Osteoblast (primary cell): ENCODE measurements at regions not wholly inside any gene's neighbourhood (a gene's known extent, or its start where the extent isn't known, plus 50 kb on each side); places are given as distances from the start of the nearest gene placed in this dataset.

Source experiments
- DNase-seq: peaks from one replicate; pipeline ENCODE4 v3.0.0; 2011; ENCODE audit warnings: low spot score, mixed read lengths; ENCODE audit not compliant: insufficient read length; ENCODE audit errors: missing footprints
- H2AFZ ChIP-seq: 2 replicates; pipeline ENCODE4 v1.6.0; 2011; ENCODE audit warnings: mild to moderate bottlenecking, low read length
- H3K27ac ChIP-seq: 2 replicates; pipeline ENCODE4 v1.5.1; 2011; ENCODE audit warnings: mild to moderate bottlenecking, low read depth, low read length, moderate library complexity
- H3K27me3 ChIP-seq: 2 replicates; pipeline ENCODE4 v1.6.0; 2012; ENCODE audit warnings: mild to moderate bottlenecking, control low read depth, inconsistent platforms, low read length, moderate library complexity; ENCODE audit not compliant: insufficient read depth
- H3K36me3 ChIP-seq: 2 replicates; pipeline ENCODE4 v1.5.1; 2011; ENCODE audit warnings: mild to moderate bottlenecking, low read length, control low read depth, moderate library complexity; ENCODE audit not compliant: insufficient read depth
- H3K4me1 ChIP-seq: 2 replicates; pipeline ENCODE4 v1.5.1; 2011; ENCODE audit warnings: mild to moderate bottlenecking, low read length, control low read depth, moderate library complexity; ENCODE audit not compliant: insufficient read depth
- H3K4me2 ChIP-seq: 2 replicates; pipeline ENCODE4 v1.6.0; 2011; ENCODE audit warnings: mild to moderate bottlenecking, low read length; ENCODE audit not compliant: insufficient read depth
- H3K4me3 ChIP-seq: fragments of 200-600 bp; sonication (generic); 3 replicates; pipeline ENCODE4 v1.5.1; 2012; ENCODE audit warnings: mild to moderate bottlenecking, low read length, inconsistent platforms; ENCODE audit not compliant: insufficient read depth
- H3K79me2 ChIP-seq: 2 replicates; pipeline ENCODE4 v1.6.0; 2012; ENCODE audit warnings: mild to moderate bottlenecking, low read length, control low read depth, inconsistent platforms; ENCODE audit not compliant: insufficient read depth
- H3K9me3 ChIP-seq: 2 replicates; pipeline ENCODE4 v1.5.1; 2011; ENCODE audit warnings: low read depth, low read length, control low read depth
- H4K20me1 ChIP-seq: 2 replicates; pipeline ENCODE4 v1.6.0; 2012; ENCODE audit warnings: mild to moderate bottlenecking, low read length, control low read depth; ENCODE audit not compliant: insufficient read depth
- TF ChIP-seq, protein P1 (sequence below): IDR thresholded peaks from 2 replicates; pipeline ENCODE4 v1.5.1; 2011; ENCODE audit warnings: mild to moderate bottlenecking, low read depth, low read length, moderate library complexity; ENCODE audit errors: extremely low read depth

DNA sequence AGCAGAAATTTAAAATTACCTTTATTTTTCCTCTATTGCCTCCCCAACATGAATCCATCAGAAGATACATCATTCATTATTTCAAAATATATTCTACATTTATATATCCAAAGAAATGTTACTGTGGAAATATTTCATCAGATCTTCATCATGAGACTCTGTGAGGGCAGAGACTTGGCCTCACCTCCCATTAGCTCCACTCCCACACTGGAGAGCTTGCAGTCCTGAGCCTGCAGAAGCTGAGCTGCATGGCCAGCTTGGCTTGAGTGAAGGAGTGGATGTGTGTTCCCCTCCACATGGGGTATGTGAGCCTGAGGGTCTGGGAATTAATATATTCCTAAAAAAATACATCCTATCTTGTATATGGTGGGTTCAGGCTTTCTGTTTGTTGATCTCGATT, 961.9 kb downstream of the TMEM121 start:
- Histone ChIP-seq H3K79me2 (no peaks in the 10 kb centered on the region), H3K9me3 (peaks cover 6% of the 10 kb centered on the region), H3K4me1 (no peaks in the 10 kb centered on the region), H4K20me1 (no peaks in the 10 kb centered on the region), H3K4me3 (no peak overlapping the region), H3K27ac (no peak overlapping the region), H3K27me3 (no peaks in the 10 kb centered on the region), H2AFZ (no peak overlapping the region), H3K4me2 (no peak overlapping the region), H3K36me3 (no peaks in the 10 kb centered on the region)
- TF ChIP-seq, protein P1, sequence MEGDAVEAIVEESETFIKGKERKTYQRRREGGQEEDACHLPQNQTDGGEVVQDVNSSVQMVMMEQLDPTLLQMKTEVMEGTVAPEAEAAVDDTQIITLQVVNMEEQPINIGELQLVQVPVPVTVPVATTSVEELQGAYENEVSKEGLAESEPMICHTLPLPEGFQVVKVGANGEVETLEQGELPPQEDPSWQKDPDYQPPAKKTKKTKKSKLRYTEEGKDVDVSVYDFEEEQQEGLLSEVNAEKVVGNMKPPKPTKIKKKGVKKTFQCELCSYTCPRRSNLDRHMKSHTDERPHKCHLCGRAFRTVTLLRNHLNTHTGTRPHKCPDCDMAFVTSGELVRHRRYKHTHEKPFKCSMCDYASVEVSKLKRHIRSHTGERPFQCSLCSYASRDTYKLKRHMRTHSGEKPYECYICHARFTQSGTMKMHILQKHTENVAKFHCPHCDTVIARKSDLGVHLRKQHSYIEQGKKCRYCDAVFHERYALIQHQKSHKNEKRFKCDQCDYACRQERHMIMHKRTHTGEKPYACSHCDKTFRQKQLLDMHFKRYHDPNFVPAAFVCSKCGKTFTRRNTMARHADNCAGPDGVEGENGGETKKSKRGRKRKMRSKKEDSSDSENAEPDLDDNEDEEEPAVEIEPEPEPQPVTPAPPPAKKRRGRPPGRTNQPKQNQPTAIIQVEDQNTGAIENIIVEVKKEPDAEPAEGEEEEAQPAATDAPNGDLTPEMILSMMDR, result no peak
- DNase-seq, result no peak

DNA sequence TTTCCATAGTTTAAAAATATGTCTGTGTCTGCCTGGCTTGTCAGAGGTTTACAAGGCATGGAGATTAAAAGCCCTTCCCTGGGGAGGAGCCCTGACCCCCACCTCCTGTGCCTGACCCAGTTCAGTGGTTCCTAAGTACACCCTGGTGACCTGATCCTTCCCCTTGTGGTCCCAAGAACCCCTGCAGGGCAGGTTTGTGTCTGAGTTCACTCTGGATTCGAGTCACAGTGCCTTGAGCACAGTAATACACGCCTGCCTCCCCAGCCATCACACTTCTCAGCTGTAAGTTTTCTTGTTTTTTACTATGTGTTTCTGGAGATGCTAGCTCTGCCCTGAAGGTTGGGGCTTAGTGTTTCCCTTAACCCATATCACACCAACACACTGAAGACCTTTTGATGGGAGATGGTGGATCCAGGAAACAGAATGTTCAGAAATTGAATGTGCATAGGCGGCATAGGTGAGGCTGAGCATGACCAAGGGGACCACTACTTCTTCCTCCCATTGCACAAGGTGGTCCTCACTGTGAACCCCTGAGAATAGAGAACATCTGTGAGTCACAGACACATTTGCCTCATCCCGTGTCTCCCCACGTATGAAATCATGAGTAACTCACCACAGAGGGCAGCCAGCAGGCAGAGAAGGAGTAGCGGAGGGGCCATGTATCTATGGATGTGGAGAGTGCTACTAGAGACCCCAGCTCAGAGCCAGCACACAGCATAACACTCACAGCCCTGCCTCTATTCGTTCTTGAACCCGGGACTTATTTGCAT, 962.9 kb downstream of the TMEM121 start:
- no peaks in the 10 kb centered on the region for H3K4me1 ChIP-seq
- H3K4me2 ChIP-seq, result no peak overlapping the region
- H3K27ac ChIP-seq, result no peak overlapping the region
- TF ChIP-seq, protein P1, result no peak
- H3K36me3 ChIP-seq, result no peaks in the 10 kb centered on the region
- H3K27me3 ChIP-seq, result no peaks in the 10 kb centered on the region
- no peaks in the 10 kb centered on the region for H3K79me2 ChIP-seq
- no peak for DNase-seq
- no peaks in the 10 kb centered on the region for H4K20me1 ChIP-seq
- H3K4me3 ChIP-seq, result no peak overlapping the region
- peaks cover 6% of the 10 kb centered on the region for H3K9me3 ChIP-seq
- H2AFZ ChIP-seq, result no peak overlapping the region

DNA sequence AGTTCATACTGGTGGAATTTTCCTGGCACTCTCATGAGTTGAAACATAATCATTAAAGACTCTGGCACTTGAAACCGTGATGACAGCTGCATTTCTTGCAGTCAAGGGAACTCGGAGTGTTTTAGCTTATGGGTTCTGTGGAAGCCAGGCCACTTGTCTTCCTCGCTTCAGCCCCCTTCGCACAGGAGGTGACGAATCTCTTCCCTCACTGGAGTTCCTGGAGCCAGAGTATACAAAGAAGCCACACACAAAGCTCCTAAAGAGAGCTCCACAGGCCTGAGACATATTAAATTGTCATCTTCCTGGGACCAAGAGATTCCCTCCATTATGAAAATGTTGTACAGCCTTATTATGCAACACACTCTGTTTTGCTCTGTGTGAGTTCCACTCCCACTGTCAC, 964.1 kb downstream of the TMEM121 start:
- no peaks in the 10 kb centered on the region for H3K4me1 ChIP-seq
- no peaks in the 10 kb centered on the region for H3K36me3 ChIP-seq
- no peaks in the 10 kb centered on the region for H3K27me3 ChIP-seq
- DNase-seq, result no peak
- no peaks in the 10 kb centered on the region for H3K79me2 ChIP-seq
- H3K27ac ChIP-seq, result no peak overlapping the region
- no peak overlapping the region for H3K4me2 ChIP-seq
- peaks cover 6% of the 10 kb centered on the region for H3K9me3 ChIP-seq
- H3K4me3 ChIP-seq, result no peak overlapping the region
- TF ChIP-seq, protein P1, result no peak
- H4K20me1 ChIP-seq, result no peaks in the 10 kb centered on the region
- no peak overlapping the region for H2AFZ ChIP-seq

DNA sequence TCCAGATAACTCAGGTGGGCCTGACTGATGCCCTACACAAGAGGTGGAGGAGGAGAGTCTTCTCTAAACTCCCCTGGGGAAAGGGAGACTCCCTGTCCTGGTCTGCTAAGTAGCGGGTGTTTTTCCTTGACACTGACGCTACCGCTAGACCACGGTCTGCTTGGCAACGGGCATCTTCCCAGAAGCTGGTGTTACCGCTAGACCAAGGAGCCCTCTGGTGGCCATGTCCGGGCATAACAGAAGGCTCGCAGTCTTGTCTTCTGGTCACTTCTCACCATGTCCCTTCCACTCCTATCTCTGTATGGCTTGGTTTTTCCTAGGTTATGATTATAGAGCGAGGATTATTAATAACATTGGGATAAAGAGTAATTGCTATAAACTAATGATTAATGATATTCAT, 965.5 kb downstream of the TMEM121 start:
- no peak overlapping the region for H2AFZ ChIP-seq
- no peaks in the 10 kb centered on the region for H3K36me3 ChIP-seq
- no peaks in the 10 kb centered on the region for H3K27me3 ChIP-seq
- H3K27ac ChIP-seq, result no peak overlapping the region
- no peaks in the 10 kb centered on the region for H4K20me1 ChIP-seq
- DNase-seq, result no peak
- no peaks in the 10 kb centered on the region for H3K4me1 ChIP-seq
- TF ChIP-seq, protein P1, result no peak
- no peaks in the 10 kb centered on the region for H3K79me2 ChIP-seq
- no peak overlapping the region for H3K4me3 ChIP-seq
- peaks cover 6% of the 10 kb centered on the region for H3K9me3 ChIP-seq
- no peak overlapping the region for H3K4me2 ChIP-seq
